CD4-positive, alpha-beta T cell treated with Interleukin-12 subunit alpha and Interleukin-12 subunit beta, for 1 hour (primary cell): ENCODE measurements at regions not wholly inside any gene's neighbourhood (a gene's known extent, or its start where the extent isn't known, plus 50 kb on each side); places are given as distances from the start of the nearest gene placed in this dataset.

Experiments
- DNase-seq: peaks from one replicate; pipeline ENCODE4 v3.0.0-alpha.2; 2020

DNA sequence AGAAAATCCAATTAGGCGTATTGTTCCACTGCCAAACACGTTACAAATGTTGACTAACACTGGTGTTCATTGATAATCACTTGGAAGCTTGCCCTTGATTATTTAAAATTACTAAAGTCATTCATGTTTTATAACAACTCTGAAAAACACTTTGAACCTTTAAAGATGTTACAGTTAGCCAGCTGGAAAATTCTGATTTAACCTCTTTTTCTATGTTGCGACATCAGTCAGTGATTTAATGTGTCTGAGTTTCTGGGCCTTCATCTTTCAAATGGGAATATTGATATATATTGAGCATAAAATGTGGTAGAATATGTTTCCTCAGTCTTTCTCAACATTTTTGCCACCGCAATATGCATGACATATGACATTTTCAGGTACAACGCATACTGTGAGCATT, 274.1 kb upstream of the TENM3 start:
- DNase-seq = no peak

DNA sequence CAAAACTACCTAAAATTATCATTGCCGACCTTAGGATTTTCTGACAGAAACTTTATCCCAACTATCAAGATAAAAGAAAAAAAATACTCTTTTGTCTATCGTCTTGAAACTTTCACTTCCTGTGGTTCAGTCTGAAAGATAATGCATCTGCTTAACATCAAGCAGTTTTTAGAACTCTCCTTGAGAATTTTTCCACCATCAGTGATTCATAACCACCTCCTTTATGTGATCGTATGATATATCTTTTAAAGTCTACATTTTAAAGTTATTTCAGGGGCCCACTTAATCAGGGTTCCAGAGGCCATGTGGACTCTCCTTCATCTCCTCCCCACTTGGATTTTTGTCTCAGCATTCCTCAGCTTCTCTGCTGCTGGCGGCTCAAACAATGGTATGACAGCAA, 272.8 kb upstream of the TENM3 start:
- no peak for DNase-seq

DNA sequence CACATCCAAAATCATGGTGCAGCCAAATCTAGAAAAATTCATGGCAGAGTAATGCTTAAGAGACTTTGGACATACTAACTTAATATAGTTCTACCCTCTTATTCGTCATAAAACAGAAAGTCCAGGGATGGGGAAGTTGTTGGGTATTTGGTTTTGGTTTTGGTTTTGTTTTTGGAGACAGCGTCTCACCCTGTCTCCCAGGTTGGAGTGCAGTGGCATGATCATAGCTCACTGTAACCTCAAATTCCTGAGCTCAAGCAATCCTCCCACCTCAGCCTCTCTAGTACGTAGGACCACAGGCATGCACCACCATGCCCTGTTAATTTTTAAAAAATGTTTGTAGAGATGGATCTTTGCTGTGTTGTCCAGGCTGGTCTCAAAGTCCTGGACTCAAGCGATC, 271.8 kb upstream of the TENM3 start:
- no peak for DNase-seq

DNA sequence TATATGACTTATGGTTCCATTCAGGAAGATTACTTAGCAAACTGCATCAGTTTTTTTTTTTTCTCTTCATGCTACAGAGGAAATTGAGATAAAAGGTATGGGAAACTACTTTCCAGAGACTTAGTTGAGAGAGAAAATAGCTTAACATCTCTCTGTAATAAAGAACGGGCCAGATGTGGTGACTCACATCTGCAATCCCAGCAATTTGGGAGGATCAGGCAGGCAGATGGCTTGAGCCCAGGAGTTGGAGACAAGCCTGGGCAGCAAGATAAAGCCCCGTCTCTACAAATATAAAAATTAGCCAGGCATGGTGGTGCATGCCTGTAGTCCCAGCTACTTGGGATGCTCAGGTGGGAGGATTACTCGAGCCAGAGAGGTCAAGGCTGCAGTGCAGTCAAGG, 271.2 kb upstream of the TENM3 start:
- DNase-seq = no peak

DNA sequence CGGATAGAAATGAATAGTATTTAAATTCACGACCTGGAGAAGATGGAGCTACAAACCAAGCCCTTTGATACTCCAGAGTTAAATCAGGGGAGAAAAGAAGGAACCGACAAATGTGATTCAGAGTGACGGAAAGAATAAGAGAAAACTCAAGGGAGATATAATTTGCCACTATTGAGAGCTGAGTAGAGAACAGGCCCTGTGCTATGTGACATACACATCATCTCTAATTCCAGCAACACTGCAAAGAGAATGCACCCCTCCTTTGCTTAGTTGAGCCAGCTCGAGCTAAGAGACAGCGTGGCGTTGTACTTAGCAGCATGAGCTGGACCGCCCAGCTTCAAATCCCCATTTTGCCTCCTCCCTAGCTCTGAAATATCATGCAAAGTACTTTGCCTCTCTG, 266.4 kb upstream of the TENM3 start:
- no peak for DNase-seq

DNA sequence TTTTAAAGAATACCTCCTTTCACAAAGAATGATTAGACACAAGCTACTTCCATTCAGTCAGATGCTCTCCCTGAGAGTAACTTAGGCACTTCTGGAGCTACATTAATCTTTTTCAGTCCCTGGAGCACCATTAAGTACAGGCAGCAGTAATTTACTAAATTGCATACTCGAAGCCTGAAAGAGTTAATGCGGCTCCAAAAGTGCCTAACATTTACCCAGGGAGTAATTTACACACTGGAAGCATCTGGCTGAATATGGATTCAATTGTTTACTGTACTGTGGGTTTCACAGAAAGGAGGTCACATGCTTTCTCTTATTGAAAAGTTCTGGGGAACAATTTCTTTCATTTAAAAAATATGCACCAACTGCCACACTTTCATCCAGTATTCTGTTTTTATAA, 260.8 kb upstream of the TENM3 start:
- no peak for DNase-seq

DNA sequence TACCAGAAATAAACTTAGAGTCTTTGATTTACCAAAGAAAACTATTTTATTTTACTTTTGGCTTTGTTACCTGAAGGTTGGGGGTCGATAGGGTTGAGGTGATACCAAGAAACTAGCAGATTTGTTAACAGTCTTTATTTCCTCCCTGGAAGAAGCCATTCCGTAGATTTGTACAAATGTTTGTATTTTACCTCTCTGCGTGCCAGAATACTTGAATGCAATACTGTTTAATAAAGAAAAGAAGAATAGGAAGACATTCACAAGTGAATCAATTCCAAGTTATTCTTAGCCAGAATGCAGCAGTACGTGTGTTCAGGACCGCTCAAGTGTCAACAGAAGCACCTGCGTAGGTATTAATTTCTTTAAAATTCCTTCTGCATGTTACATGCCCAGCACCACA, 260.3 kb upstream of the TENM3 start:
- no peak for DNase-seq

DNA sequence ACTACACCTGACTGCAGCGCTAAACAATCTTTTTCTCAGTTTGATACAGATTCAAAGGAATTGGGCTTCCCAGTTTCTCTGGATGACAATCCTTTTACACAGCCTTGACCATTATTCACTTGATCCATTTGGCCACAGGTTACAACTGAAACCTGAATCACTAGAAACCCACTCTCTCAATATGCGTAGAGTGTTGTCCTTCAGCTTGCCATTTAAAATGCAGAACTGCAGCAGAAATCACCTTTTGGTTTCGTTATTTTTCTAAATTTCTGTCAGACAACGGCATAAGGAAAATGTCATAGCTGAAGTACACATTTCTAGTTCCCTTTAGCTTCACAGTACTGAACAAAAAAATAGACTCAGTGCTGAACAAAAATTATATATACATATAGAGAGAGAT, 255.8 kb upstream of the TENM3 start:
- DNase-seq = no peak

DNA sequence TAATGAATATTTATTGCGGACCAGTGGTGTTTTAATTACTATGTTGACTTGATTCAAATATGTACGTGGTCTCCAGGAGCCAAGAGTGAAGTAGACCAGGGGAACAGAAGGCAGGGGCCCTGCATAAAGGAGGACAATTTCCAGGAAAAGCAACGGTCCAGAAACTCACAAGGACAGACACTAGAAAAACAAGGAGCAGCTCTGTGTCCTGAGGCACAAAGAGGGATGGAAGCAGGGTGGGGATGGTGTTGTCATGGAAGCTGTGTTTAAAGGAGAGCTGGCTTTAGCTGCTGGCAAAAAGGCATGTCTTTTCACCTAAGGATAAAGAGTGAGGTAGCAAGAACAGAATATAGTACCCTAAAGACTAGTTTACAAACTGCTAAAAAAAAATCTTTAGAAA, 254.1 kb upstream of the TENM3 start:
- DNase-seq = no peak

DNA sequence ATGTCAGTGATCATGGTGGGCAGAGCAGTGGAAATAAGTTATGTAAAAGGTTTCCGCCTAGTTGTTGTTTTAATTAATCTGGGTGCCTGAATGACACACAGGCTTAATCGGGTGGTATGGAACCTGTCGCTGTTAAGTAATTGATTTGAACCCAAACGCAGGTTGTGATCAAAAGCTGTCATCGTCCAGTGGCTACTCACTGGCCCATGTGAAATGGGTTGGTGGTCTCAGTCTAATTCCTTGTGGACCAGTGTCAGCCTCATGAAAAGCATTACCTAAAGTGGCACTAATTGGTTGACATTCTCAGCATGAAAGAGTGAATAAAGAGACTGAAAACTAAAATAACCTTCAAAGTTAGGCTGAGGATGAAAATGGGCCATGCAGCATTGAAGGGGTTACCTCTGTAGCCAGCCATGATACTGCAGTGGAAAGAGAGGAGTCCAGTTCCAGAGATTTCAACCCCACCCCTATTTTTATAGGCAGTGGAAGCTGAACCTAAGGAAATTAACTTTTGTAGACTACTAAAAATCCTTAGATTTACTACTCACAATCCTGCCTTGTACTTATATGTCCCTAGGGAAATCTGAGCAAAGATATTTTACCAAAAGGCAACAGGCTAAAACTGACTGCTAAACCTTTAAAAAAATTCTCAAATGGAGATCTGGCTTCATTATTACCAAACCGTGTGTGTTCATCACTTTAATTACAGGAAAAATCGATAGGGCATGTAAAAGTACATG, 251.7 kb upstream of the TENM3 start:
- no peak for DNase-seq

DNA sequence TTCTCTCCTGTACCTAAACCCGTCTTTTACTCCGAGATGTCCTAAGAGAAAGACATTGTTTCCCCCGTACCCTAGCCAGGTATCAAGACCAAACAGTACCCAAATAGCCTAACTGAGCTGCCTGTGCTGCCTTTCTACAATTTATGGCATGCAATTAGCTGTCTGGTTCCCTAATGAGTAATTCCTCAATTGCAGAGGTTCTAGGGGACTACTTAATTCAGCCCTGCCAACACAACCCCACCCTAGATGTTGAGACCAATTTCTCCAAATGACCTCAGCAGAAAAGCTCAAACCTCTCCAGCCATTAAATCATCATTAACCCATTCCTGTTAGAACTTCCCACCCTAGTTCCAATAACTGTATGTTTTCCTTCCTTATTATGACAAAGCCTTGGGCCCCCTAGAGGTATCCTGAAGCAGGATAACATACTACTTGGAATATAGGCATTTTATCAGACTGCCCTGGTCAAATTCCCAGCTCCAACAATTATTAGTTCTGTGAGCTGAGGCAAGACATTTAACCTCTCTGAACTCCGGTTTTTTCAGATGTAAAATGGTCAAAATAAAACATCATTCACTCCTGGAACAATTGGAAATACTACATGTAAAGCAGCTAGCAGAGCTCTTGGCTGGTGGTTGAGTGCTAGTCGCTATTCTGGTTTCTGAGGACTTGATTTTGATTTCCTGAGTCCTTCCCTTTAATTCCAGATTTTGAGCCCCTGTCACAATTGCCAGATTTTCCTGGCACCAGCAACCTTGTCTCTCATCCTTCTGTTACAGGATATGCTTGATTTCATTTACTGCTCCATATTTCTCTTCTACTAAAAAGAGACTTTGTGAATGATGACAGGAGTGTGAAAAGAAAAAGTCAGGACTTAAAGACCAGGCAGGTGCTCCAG, 244.6 kb upstream of the TENM3 start:
- DNase-seq = no peak

DNA sequence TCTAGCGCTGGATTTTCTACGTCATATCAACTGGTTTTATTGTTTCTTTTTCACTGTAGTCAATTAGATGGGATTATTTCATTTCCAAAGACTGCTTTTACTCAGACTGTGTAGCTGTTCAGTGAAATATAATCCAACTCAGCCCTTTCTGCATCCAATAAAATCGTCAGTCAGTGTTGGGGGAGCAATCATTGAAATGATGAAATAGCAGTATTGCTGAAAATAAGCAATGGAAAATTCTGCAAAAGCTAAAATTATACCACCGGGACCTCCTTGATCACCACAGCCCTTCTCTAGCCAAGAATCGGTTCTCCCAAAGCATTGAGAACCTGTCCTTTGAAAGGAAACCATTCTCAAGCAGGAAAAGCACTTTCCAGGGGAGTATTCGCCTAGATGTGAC, 243.1 kb upstream of the TENM3 start:
- no peak for DNase-seq

DNA sequence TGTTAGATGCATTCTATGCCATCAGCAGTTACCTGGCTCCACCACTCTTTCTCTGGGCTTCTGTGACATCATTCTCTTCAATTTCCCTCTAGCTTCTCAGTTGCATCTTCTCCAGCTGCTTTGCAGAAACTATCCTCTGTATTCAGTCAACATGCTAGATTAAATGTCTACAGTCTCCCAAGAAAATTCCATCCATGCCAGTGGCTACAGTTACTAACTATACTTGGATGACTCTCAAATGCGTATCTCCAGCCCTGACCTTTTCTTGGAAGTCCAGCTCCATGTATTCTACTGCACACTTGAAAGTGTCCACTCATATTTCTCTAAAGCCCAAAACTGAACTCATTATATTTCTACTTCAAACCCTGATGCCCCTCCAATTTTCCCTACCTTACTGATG, 232.3 kb upstream of the TENM3 start:
- no peak for DNase-seq

DNA sequence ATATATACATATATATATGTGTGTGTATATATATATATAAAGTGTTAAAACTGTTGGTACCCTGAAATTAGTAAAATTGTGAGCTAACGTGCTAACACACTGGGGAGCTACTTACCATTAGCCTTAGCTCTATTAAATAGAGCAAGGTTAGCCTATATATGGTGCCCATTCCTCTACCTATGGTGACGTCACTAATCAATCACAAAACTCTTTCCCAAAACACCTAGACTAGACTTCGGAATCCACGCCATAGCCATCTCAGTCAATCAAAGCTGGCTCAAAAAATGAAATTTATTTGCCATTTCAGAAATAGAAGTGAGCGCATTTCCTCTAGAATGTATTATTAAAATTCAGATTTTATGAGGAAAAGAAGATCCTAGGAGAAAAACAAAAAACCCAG, 229.0 kb upstream of the TENM3 start:
- no peak for DNase-seq

DNA sequence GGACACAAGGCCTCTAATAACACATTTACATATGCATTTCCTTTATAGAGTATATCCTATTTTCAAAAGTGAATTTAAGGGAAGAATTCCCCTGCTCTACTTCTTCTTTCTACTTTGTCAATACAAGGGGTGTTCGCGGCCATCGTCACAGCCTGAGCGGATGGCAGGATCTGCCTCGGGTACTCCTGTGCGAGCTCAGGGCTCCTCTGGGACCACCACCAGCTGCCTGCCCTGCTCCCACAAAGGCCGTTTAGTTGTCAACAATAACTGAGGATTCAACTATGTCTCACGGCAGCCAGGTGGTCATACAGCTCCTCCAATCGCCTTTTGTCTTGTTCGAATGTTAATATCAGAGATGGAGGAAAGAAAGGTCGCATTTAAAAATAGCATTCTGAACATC, 228.2 kb upstream of the TENM3 start:
- DNase-seq = no peak

DNA sequence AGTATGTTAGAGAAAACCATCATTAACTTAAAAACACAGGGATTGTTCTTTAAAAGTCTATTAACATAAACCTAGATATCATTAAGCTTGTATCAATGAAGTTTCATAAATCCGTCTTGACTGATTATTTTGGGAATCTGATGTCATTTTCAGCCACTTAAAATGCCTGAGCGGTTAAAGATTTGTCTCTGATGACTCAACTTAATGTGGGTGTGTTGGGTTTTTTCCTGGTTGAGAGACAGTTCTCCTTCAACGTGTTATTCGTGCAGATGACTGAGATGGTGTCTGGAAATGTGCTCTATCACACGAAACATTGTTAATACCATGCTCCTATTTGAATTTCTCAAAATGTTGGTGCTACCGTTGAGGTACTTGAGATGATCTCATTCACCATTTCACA, 227.3 kb upstream of the TENM3 start:
- no peak for DNase-seq

DNA sequence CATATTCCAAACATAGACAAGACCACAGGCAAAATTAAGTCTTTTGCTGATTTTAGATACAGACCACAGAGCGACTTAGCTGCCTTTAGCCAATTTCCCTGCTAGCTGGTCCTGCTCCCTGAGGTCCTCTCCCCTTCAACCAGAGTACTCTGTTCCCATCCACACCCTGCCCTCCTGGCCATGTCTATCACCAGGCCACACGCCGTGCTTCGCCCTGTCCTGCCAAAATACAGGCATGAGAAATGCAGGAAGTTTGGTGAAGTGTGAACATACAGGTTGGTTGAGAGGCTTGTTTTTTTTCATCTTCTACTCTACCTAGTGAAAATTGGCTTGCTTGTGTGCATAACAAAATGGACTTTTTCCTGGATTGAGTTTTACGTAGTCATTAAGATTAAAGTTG, 226.2 kb upstream of the TENM3 start:
- DNase-seq = no peak

DNA sequence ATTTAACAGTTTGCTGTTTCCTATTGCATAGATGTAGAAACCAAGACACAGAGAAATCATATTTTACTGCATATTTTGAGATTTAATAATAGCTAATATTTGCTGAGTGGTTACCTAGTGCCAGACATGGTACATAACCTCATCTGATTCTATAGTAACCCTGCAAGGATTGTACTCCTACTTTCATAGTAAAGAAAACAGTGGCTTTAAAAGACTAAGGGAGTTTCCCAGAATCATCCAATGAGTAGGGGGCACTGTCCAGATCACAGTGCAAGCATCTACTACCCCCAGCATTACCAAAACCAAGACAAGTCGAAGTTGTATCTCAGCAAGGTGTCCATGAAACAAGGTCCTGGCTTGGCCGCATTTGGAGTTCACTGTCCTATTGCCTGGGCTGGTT, 224.5 kb upstream of the TENM3 start:
- DNase-seq = no peak

DNA sequence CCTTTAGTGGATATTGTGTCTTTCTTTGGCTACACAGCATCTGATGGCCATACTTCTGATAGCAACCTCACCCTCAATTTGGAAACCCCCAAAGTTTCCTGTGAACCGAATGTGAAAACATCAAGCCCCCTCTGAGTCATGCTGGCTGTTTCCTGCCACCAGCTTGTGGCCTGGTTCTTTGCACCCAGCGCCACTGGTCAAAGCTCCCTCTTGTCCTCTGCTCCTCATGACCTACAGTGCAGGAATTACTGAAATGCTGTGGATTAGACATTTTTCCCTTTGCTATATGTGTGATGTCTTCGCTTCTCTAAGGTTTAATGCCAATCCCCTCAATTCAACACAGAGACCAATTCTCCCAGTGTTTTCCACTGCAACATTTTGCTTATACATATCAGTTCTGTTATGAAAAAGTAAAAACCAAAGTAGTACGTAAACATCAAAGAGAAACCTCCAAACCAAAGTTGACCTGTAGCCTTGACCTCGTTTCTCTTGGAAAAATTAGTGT, 224.0 kb upstream of the TENM3 start:
- DNase-seq = no peak

DNA sequence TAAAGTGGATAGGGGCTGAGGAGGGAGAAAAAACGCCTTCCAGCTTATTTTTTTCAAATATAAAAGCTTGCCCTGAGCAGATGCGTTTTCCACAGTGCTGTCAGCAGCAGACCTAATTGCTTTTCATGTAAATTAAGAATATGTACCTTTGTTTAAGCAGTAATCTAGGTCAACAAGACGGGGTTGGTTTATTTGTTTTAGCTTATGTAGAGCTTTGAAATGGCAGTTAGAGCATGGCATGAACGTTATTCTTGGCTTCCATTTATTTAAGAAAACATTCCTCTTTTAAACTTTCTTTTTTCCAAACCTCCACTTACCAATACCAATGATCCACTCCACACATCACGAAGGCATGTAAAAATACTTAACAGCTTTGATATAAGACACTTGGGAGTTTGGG, 220.3 kb upstream of the TENM3 start:
- no peak for DNase-seq

DNA sequence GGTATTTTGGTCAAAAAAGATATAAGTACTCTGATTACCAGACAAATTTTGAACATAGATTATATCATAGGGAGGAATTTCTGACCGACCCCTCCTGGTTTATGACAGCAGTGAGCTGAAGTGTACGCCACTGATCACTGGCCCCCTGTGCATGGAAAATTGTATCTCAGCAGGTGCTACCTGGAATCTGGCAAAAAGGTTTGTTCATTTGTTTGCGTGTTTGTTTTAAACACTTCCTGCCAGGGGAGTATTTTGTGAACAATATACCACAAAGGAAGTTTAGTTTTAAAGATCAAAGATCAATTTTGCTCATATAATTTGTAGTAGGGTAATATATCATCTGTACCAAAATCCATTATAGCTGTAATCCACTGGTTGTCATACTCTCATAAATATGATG, 219.7 kb upstream of the TENM3 start:
- no peak for DNase-seq

DNA sequence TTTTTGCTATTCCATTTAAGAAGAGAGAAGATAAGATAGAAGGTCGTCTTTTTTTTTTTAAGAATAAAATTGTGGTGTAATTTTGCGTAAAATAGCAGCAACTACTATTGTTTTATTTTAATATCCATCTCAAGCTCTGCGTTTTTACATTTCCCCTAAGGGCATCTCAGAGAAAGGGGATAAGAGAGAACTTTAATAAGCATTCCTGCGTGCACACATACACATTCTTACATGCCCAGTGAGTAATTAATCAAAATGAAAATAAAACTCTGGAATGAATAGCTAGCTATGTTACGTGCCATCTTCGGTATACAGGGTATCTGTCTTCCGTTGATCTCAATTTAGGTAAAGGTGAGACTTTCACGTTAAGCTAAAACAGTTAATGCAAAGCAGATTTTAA, 200.3 kb upstream of the TENM3 start:
- DNase-seq = no peak

DNA sequence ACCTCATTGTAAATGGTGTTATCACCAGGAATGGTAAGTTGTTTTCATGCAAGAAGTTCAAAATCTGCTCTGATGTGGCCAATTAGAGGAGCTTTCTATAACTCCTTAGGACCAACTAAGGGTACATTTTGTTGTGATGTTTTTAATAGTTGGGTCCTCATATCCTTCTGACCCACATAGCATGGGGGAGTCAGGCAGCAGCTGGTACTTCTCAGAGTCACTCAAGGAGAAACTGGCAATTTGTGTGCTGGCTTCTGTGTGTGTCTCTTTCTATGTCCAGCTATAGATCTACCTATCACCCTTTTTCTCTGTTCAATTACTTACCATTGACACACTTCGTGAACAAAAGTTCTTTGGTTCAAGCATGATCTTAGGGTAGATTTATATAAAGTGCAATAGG, 194.3 kb upstream of the TENM3 start:
- DNase-seq = no peak

DNA sequence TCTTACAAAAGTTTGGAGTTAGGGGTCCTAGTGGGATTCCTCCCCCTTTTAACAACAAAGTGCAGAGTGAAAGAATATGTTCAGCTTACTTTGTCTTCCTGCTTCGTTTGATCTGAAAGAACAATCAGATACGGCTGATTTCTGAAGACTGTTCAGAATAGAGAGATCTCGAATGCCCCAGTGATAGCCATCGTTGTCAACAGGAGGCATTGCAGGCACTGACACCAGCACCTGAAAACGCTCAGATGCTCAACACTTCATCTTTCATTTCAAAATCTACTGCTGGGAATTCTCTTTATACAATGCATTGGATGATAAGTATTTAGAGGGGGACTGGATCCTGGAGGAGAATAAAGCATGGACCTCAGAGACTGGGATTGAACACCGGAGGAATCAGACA, 186.3 kb upstream of the TENM3 start:
- no peak for DNase-seq

DNA sequence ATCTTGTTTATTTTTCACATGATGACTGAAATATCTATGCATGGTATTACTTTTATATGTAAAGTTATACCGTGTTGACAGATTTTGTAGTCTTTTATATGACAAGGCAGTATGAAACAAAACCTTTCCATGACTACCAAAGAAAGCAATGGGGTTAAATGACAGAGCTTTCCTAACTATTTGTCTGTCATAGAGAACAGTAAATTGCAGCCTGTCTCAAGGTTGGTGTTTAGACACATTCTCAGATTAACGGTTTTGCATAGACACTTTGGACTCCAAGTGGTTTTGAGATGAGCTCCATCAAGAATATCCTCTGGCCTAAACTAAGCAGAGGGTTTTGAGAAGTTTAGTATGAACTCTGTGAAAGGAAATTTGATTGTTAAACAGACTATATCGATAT, 180.7 kb upstream of the TENM3 start:
- DNase-seq = no peak
